ENCODE measurements at regions not wholly inside any gene's neighbourhood (a gene's known extent, or its start where the extent isn't known, plus 50 kb on each side); places are given as distances from the start of the nearest gene placed in this dataset.

DNA sequence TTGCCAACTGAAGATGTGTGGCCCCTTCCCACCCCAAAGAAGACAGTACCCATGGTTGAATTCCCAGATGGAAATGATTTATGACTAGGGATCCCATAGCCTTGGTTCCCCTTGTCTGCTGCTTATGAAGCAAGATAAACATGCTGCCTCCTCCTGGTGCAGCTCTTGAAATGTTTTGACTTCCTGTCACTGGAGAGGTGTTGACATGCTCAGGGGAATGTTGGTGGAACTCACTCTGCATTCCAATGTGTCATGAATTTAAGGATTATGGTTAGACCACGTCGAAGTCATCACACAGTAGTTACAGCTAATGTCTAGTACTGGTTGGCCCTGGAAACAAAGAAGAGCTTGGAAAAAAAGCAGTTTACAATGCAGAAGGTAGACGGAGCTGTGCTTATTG, 69.0 kb upstream of the FAM110C start:
- ATAC-seq (no peak), DNase-seq (no peak)
- Mint-ChIP-seq H3K27ac (no peak overlapping the region), H3K27me3 (peaks cover 33% of the 10 kb centered on the region), H3K4me3 (no peak overlapping the region), H3K36me3 (ENCODE audit: low read depth) (no peaks in the 10 kb centered on the region), H3K4me1 (peaks cover 2% of the 10 kb centered on the region)
- no peaks in the 10 kb centered on the region for H3K9me3 ChIP-seq (ENCODE audit: control insufficient read depth, low read length, poor library complexity, severe bottlenecking)

DNA sequence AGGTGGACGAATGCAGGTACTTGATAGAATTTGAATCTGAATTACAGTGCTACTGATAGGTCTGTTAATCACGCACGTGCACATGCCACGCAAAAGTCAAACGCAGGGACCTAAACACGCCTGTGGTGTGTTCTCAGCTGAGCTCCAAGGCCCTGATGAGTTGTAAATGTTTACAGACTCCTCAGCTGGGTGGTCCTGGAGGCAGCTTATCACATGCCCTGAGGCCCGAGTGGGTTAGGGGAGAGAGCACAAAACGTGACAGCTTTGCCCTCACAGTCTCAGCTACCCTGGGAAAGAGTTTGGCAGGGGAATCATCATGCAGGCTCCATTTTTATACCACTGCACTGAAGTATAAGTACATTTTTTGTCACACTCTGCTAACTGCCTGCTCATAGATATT, 68.3 kb upstream of the FAM110C start:
- Mint-ChIP-seq H3K27ac (no peak overlapping the region), H3K4me1 (peaks cover 2% of the 10 kb centered on the region), H3K27me3 (peaks cover 34% of the 10 kb centered on the region), H3K36me3 (ENCODE audit: low read depth) (no peaks in the 10 kb centered on the region), H3K4me3 (no peak overlapping the region)
- no peaks in the 10 kb centered on the region for H3K9me3 ChIP-seq (ENCODE audit: control insufficient read depth, low read length, poor library complexity, severe bottlenecking)
- DNase-seq (no peak), ATAC-seq (no peak)

DNA sequence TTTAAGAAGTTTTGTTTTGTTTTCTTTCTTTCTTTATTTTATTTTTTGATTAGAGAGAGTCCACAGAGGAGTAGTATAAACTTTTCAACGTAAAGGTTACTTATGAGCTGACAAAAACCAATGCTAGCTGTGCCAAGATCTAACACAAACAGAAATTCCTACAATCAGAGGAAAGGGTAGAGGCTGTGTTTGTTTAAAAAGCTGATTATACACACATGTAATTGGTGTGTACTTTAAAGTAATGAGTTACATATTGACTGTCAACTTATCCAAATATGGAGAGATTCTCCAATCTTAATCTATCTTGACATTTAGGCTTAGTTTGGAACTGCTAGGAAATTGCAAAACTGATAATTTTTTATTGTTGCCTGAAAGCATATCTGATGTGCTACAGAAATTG, 63.7 kb upstream of the FAM110C start:
- no peak overlapping the region for H3K27ac Mint-ChIP-seq
- no peak for DNase-seq
- H3K27me3 Mint-ChIP-seq = peaks cover 11% of the 10 kb centered on the region
- peaks cover 5% of the 10 kb centered on the region for H3K36me3 Mint-ChIP-seq (ENCODE audit: low read depth)
- H3K4me3 Mint-ChIP-seq = no peak overlapping the region
- ATAC-seq = no peak
- no peaks in the 10 kb centered on the region for H3K4me1 Mint-ChIP-seq
- H3K9me3 ChIP-seq (ENCODE audit: control insufficient read depth, low read length, poor library complexity, severe bottlenecking) = peaks cover 8% of the 10 kb centered on the region

DNA sequence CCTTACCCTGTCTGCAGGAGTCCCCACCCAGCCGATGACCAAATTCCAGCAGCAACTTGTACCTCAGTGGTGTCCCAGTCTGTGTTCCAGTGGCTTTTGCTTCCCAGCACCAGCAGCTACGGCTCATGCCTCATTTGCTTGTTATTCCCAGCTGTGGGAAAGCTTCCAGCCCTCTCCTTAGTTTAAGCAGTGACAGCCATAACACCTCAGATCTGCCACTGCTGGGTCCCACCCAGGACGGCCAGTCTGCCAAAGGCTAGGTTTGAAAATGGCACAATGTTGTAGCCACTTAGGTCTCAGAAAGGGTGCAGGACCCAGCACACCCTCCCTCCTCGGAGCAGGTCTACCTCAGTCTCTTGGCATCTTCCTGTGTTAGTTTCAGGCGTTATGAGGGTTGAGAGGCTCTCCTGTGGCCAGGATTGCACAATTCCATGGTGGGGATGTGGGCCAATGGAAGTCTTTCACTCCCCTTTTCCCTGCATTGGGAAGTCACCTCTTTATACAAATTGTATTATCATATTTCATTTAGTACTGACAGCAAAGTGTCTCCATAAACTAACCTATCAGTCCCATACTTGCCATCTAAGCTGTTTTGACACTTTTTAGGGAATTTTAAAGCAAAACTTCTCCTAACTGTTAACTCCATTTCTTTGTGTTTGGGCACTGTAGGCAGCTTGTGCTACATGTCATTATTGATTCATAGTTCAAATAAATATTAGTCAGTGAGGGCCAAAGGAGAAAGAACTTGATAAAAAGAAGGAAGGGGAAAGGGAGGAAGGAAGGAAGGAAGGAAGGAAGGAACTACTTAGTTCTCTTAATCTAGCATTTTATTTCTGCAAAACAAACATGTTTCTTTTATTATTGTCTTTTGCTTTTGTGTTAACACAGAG, 62.9 kb upstream of the FAM110C start:
- ATAC-seq (no peak), DNase-seq (no peak)
- Mint-ChIP-seq H3K27me3 (peaks cover 11% of the 10 kb centered on the region), H3K4me3 (no peak overlapping the region), H3K36me3 (ENCODE audit: low read depth) (peaks cover 5% of the 10 kb centered on the region), H3K4me1 (no peaks in the 10 kb centered on the region), H3K27ac (no peak overlapping the region)
- peaks cover 8% of the 10 kb centered on the region for H3K9me3 ChIP-seq (ENCODE audit: control insufficient read depth, low read length, poor library complexity, severe bottlenecking)

DNA sequence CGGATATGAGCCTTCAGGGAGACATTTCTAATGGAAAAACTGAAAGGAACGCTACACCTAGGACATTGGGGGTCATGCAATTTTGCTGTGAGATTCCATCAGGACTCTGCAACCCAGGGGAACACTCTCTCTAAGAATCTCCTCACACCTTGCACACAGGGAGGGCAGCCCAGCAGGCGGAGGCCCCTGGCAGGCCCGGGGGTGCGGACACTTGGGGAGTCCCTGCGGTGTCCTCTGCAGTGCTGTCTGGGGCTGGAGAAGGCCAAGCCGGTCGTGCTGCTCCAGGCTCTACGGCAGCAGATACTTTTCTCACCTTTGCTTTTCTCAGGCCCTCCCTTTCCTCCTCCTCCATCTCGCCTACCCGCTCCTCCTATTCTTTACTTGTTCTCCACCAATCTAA, 54.7 kb upstream of the FAM110C start:
- H3K27me3 Mint-ChIP-seq = no peaks in the 10 kb centered on the region
- H3K36me3 Mint-ChIP-seq (ENCODE audit: low read depth) = peaks cover 2% of the 10 kb centered on the region
- no peak overlapping the region for H3K27ac Mint-ChIP-seq
- DNase-seq (no peak), ATAC-seq (no peak)
- no peak overlapping the region for H3K4me3 Mint-ChIP-seq
- no peaks in the 10 kb centered on the region for H3K9me3 ChIP-seq (ENCODE audit: control insufficient read depth, low read length, poor library complexity, severe bottlenecking)
- no peaks in the 10 kb centered on the region for H3K4me1 Mint-ChIP-seq
